Sigmoid colon (tissue), 4 donors: ENCODE measurements at regions not wholly inside any gene's neighbourhood (a gene's known extent, or its start where the extent isn't known, plus 50 kb on each side); places are given as distances from the start of the nearest gene placed in this dataset.

ENCODE experiments used
- CTCF ChIP-seq, 4 experiments: fragments of 450-650 bp in 3 of 4; fragments of 200-600 bp in 1 of 4; IDR thresholded peaks; one replicate each; pipeline ENCODE4 v1.5.1; 2016 to 2019; ENCODE audit warnings: antibody characterized with exemption in 4 of 4, mild to moderate bottlenecking in 3 of 4, moderate library complexity in 2 of 4
- POLR2A ChIP-seq, 2 donors: fragments of 450-650 bp; IDR thresholded peaks; one replicate each; pipeline ENCODE4 v1.6.1; 2016; ENCODE audit warnings: antibody characterized with exemption in 2 of 2, mild to moderate bottlenecking in 2 of 2, moderate library complexity in 2 of 2
- POLR2AphosphoS5 ChIP-seq, 4 donors: sonication (generic); formaldehyde crosslinking; IDR thresholded peaks; one replicate each; pipeline ENCODE4 v1.6.1; 2017; ENCODE audit warnings: antibody characterized with exemption in 4 of 4

- TF ChIP-seq POLR2A (IDR thresholded peaks at IDR 0.05) = no peak
- TF ChIP-seq CTCF (IDR thresholded peaks at IDR 0.05) = no peak
- no peak for TF ChIP-seq POLR2AphosphoS5 (IDR thresholded peaks at IDR 0.05)
These were observed 848.1 kb upstream of the SLITRK1 start for GRCh38 chr13:84730376-84730775.
